Stimulated activated CD4-positive, alpha-beta T cell treated with anti-CD3 and anti-CD28 coated beads, Interleukin-2, amount 100 ng/mL, for 48 hours (primary cell): ENCODE measurements at regions not wholly inside any gene's neighbourhood (a gene's known extent, or its start where the extent isn't known, plus 50 kb on each side); places are given as distances from the start of the nearest gene placed in this dataset.
"Not testable (repeated sequence)": the region's sequence is repeated elsewhere in the genome, so short reads cannot be mapped to it uniquely, and the experiment has no call there.

ENCODE experiments used
- DNase-seq, 2 donors: peaks; one replicate each; pipeline ENCODE4 v3.0.0-alpha.2; 2020

DNA sequence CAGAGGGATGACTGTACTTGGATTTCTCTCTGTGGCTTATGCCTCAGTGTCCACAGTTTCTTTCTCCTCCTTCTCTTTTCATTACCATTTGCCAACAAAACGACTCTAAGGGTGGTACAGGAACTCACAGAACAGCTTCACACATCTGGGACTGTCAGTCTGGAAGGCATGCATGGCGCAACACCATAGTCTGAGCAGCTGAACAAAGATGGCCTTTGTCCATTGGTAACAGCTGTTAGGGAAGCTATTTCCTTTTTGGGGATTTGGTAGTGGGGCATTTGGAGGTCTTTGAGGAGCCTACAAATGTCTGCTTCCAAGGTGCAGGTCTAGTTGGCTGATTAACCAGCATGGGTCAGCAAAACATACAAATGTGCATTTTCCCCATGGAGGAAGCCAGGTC is 81.4 kb upstream of the PCDH8 start:
- DNase-seq, result no peak

DNA sequence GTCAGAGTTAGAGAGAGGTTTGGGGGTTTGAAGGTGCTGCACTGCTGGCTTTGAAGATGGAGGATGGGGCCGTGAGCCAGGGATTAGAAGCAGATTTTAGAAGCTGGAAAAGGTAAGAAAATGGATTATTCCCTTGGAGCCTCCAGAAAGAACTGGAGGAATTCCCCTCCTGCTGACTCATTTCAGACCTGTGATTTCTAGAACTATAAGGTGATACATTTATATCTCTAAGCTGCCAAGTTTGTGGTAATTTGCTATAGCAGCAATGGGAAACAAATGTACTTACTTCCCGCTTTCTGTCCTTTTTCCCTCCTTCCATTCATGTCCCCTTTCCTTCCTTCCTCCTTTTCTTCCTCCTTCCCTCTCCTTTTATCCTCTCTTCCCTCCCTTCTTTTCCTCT is 78.5 kb upstream of the PCDH8 start:
- no peak for DNase-seq

- no peak for DNase-seq
Observed at GRCh38 chr13:52925775-52926285, 77.4 kb upstream of the PCDH8 start.

- DNase-seq, result no peak
Observed at GRCh38 chr13:52925251-52925650, 76.8 kb upstream of the PCDH8 start.

GRCh38 chr13:52924289-52925148 is 76.1 kb upstream of the PCDH8 start:
- no peak for DNase-seq

DNA sequence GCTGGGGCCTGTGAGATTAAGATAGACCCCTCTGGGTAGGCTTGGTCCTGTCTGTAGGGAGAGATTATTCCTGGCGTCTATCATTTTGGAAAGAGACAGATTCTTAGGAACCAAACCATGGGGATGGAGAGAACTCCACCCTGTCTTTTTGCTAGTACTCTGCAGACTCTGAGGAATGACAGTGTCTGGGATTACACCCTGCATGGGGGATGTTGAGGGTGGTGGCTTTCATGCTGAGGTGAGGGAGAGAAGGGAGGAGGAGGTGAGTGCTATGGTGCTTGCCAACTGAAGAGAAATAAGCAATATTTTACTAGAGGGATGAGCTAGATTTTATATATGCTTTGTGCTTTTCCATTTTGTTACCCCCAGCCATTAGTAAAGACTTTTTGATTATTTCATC is 74.5 kb upstream of the PCDH8 start:
- DNase-seq, result no peak

DNA sequence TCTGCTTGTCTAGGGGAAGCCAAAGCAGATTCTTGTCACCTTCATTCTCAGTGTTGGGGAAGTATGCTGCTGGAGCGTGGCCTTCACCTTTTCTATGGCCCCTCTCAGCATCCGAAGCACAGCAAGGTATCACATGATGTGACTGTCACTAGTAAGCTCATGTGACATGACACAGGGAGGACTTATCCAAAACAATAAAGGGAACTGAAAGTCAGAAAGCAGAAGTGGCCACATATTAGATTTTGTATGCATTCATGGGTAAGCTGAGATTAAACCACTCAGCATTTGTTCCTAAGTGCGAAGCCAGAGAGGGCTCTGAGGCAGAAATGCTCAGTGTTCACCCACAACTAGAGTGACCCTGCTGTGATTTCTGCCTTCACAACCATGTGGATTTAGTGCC is 72.8 kb upstream of the PCDH8 start:
- DNase-seq, result no peak

GRCh38 chr13:52916486-52916990 is 68.1 kb upstream of the PCDH8 start:
- no peak for DNase-seq

DNA sequence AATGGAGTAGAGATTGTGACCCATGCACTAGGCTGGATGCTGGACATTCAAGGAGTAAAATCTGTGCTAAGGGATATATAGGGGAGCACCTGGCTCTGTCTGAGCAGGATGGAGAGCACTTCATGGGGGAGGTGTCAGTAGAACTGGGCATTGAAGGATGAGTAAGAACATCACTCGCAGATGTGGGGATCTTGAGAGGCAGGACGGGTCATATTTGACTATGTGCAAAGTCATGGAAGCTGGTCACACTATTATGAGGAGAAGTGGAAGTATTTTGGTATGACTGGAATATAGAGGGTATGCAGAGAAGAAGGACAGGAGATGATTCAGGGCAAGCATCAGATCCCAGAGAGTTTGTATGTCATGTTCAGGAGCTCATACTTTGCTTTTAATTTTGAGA is 62.9 kb upstream of the PCDH8 start:
- no peak for DNase-seq

GRCh38 chr13:52910318-52910717 is 61.9 kb upstream of the PCDH8 start:
- not testable (repeated sequence) for DNase-seq

- no peak for DNase-seq
Observed at GRCh38 chr13:52906122-52906903, 57.9 kb upstream of the PCDH8 start.

DNA sequence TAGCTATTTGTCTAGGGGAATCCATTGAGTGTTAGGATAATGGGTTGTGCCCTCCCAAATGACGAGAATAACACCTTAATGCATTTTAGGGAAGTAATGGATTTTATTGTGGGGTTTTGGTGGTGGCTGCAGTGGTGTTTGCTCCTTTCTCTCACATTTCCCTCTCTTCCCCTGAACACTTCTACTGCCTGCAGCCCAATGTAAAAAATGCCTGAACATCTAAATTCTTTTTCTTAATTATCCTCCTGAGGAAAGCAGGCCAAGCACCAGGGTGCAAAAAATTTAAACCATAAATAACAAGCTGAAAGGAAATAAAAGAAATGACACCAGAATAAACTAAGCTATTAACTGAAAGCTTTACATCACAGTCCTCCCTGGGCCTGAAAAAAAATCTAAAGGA is 57.3 kb upstream of the PCDH8 start:
- no peak for DNase-seq

GRCh38 chr13:52903320-52903719 is 54.9 kb upstream of the PCDH8 start:
- no peak for DNase-seq

DNA sequence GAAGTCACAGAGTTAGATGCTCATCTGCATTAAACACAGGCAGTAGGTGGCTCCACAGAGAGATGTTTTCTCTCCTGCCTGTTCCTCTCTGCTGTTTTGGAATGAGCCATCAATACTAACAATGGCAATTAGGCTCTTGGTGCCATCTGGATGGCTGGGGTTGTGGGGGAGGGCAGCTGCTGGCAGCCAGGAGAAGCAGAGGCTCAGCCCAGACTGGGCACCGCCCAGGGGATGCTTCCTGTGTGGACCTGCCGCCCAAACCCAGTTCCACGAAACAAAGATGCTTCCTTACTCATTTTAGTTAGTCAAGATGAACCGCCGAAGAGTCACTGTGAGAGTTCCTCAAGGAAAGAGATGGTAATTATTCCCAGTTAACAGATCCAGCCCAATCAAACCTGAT is 50.8 kb upstream of the PCDH8 start:
- DNase-seq, result no peak
